H1 (cell line): ENCODE measurements at regions not wholly inside any gene's neighbourhood (a gene's known extent, or its start where the extent isn't known, plus 50 kb on each side); places are given as distances from the start of the nearest gene placed in this dataset.

ENCODE experiments used
- CTCF ChIA-PET: fragments of 300-600 bp; sonication (Branson Sonifier 250); formaldehyde crosslinking; loops from one replicate; lab custom pipeline; 2021; ENCODE audit not compliant: partially characterized antibody; lab: Charles Lee
- POLR2A ChIA-PET: fragments of 300-600 bp; sonication (Branson Sonifier 250); formaldehyde crosslinking; loops from one replicate; lab custom pipeline; 2021; ENCODE audit warnings: inconsistent platforms; ENCODE audit not compliant: partially characterized antibody; lab: Charles Lee
- DNase-seq, 2 experiments: peaks; one replicate each; pipeline versions ENCODE4 v3.0.0 to v3.0.0-alpha.2; 2010 to 2022; ENCODE audit warnings: low spot score in 2 of 2, low read depth in 1 of 2, mixed read lengths in 1 of 2
- FAIRE-seq: peaks from 2 replicates; lab custom pipeline; 2011; peaks lifted over from hg19 to GRCh38; lab: Jason Lieb, UNC
- H2AFZ ChIP-seq: 2 replicates; pipeline ENCODE4 v1.8.1; 2012; ENCODE audit warnings: low read length, inconsistent platforms
- H2AK5ac ChIP-seq: 2 replicates; pipeline ENCODE4 v1.6.1; 2013; ENCODE audit warnings: low read depth, low read length
- H2BK120ac ChIP-seq: replicated peaks from 2 replicates; pipeline ENCODE3; 2013; ENCODE audit warnings: low read depth, low read length, inconsistent platforms
- H2BK12ac ChIP-seq: 2 replicates; pipeline ENCODE4 v1.6.1; 2013; ENCODE audit warnings: low read depth, low read length
- H2BK15ac ChIP-seq: 2 replicates; pipeline ENCODE4 v1.6.1; 2013; ENCODE audit warnings: low read length
- H2BK20ac ChIP-seq: 2 replicates; pipeline ENCODE4 v1.6.1; 2013; ENCODE audit warnings: low read length
- H2BK5ac ChIP-seq: 2 replicates; pipeline ENCODE4 v1.6.1; 2013; ENCODE audit warnings: low read depth, low read length
- H3K14ac ChIP-seq: 2 replicates; pipeline ENCODE4 v1.6.1; 2013; ENCODE audit warnings: inconsistent platforms; ENCODE audit not compliant: insufficient read length
- H3K18ac ChIP-seq: 2 replicates; pipeline ENCODE4 v1.6.1; 2013; ENCODE audit warnings: low read length; ENCODE audit errors: extremely low read depth
- H3K23ac ChIP-seq: 2 replicates; pipeline ENCODE4 v1.6.1; 2013; ENCODE audit warnings: inconsistent platforms; ENCODE audit not compliant: insufficient read length
- H3K23me2 ChIP-seq: 2 replicates; pipeline ENCODE4 v1.6.1; 2013; ENCODE audit warnings: low read depth, low read length
- H3K27ac ChIP-seq: 2 replicates; pipeline ENCODE4 v1.6.1; 2011; ENCODE audit warnings: low read depth, low read length, inconsistent platforms
- H3K27me3 ChIP-seq, 4 experiments: replicated peaks in 1 of 4; 1 replicate in 1 of 4; 2 replicates in 3 of 4; pipeline versions ENCODE4 v1.6.1 to v1.8.1; 2011 to 2013; ENCODE audit warnings: low read length in 3 of 4, mild to moderate bottlenecking in 3 of 4, inconsistent platforms in 2 of 4, mixed read lengths in 2 of 4, moderate library complexity in 1 of 4; ENCODE audit not compliant: control insufficient read depth in 3 of 4, insufficient read depth in 3 of 4; ENCODE audit errors: extremely low read depth in 1 of 4
- H3K36me3 ChIP-seq, 4 experiments: 2 replicates each; pipeline versions ENCODE4 v1.6.1 to v1.8.1; 2011 to 2013; ENCODE audit warnings: mild to moderate bottlenecking in 4 of 4, low read length in 3 of 4, moderate library complexity in 2 of 4, control low read depth in 1 of 4, inconsistent platforms in 1 of 4; ENCODE audit not compliant: insufficient read depth in 4 of 4, control insufficient read depth in 2 of 4
- H3K4ac ChIP-seq: replicated peaks from 2 replicates; pipeline ENCODE3; 2013; ENCODE audit warnings: low read length, low read depth, mixed read lengths, inconsistent platforms; ENCODE audit not compliant: insufficient read length
- H3K4me1 ChIP-seq, 4 experiments: replicated peaks in 1 of 4; 1 replicate in 1 of 4; 2 replicates in 3 of 4; pipeline versions ENCODE4 v1.6.1 to v1.8.1; 2011 to 2013; ENCODE audit warnings: low read length in 3 of 4, inconsistent platforms in 2 of 4, mixed read lengths in 1 of 4; ENCODE audit not compliant: insufficient read depth in 4 of 4, control insufficient read depth in 3 of 4
- H3K4me2 ChIP-seq, 2 experiments: 2 replicates each; pipeline versions ENCODE4 v1.6.1 to v1.8.1; 2011 to 2013; ENCODE audit warnings: low read depth in 2 of 2, low read length in 2 of 2, control low read depth in 1 of 2, inconsistent platforms in 1 of 2, mild to moderate bottlenecking in 1 of 2; ENCODE audit not compliant: insufficient read depth in 1 of 2
- H3K4me3 ChIP-seq, 4 experiments: fragments of 200-600, 300-600 bp in 1 of 4; sonication (generic), shearing (Covaris generic), sonication (Bioruptor Twin) in 1 of 4; 2 replicates each; pipeline versions ENCODE4 v1.5.1 to v1.8.1; 2011 to 2016; ENCODE audit warnings: low read length in 4 of 4, low read depth in 3 of 4, control low read depth in 2 of 4, inconsistent platforms in 2 of 4, mild to moderate bottlenecking in 2 of 4, mixed read lengths in 1 of 4, moderate library complexity in 1 of 4; ENCODE audit not compliant: insufficient read depth in 2 of 4; ENCODE audit errors: extremely low read depth in 1 of 4
- H3K56ac ChIP-seq: replicated peaks from 2 replicates; pipeline ENCODE3; 2013; ENCODE audit warnings: low read depth, mild to moderate bottlenecking, mixed read lengths, low read length, inconsistent platforms; ENCODE audit not compliant: insufficient read length
- H3K79me1 ChIP-seq: 2 replicates; pipeline ENCODE4 v1.6.1; 2013; ENCODE audit warnings: low read depth, low read length, control low read depth
- H3K79me2 ChIP-seq, 2 experiments: 2 replicates each; pipeline versions ENCODE4 v1.6.1 to v1.8.1; 2012 to 2013; ENCODE audit warnings: low read length in 2 of 2, mild to moderate bottlenecking in 2 of 2, inconsistent platforms in 1 of 2; ENCODE audit not compliant: insufficient read depth in 2 of 2, control insufficient read depth in 1 of 2
- H3K9ac ChIP-seq, 4 experiments: replicated peaks in 1 of 4; 1 replicate in 1 of 4; 2 replicates in 3 of 4; pipeline versions ENCODE4 v1.6.1 to v1.8.1; 2011 to 2013; ENCODE audit warnings: low read depth in 3 of 4, low read length in 3 of 4, control low read depth in 2 of 4, mild to moderate bottlenecking in 2 of 4, moderate library complexity in 2 of 4, inconsistent platforms in 1 of 4; ENCODE audit errors: extremely low read depth in 1 of 4
- H3K9me3 ChIP-seq, 2 experiments: 2 replicates each; pipeline versions ENCODE4 v1.6.1 to v1.8.1; 2012 to 2013; ENCODE audit warnings: mild to moderate bottlenecking in 2 of 2, moderate library complexity in 2 of 2, control low read depth in 1 of 2, inconsistent platforms in 1 of 2, low read depth in 1 of 2, low read length in 1 of 2, mixed read lengths in 1 of 2; ENCODE audit not compliant: insufficient read depth in 2 of 2
- H4K20me1 ChIP-seq, 2 experiments: replicated peaks in 1 of 2; 2 replicates each; pipeline versions ENCODE3 to v1.8.1; 2011 to 2013; ENCODE audit warnings: inconsistent platforms in 2 of 2, low read length in 2 of 2, mild to moderate bottlenecking in 1 of 2; ENCODE audit not compliant: insufficient read depth in 2 of 2, control insufficient read depth in 1 of 2
- H4K5ac ChIP-seq: 2 replicates; pipeline ENCODE4 v1.6.1; 2013; ENCODE audit warnings: low read length, low read depth, mixed read lengths, inconsistent platforms; ENCODE audit not compliant: insufficient read length
- H4K8ac ChIP-seq: 2 replicates; pipeline ENCODE4 v1.8.0; 2013; ENCODE audit warnings: mild to moderate bottlenecking, moderate library complexity, low read length, inconsistent platforms; ENCODE audit not compliant: insufficient read depth; ENCODE audit errors: extremely low read depth
- H4K91ac ChIP-seq: replicated peaks from 2 replicates; pipeline ENCODE3; 2013; ENCODE audit warnings: low read length, mixed read lengths, inconsistent platforms; ENCODE audit not compliant: insufficient read length
- CHD2 ChIP-seq: IDR thresholded peaks from 2 replicates; pipeline ENCODE4 v1.6.1; 2012; ENCODE audit warnings: low read length, improper control_type of control experiment
- EP300 ChIP-seq, 2 experiments: IDR thresholded peaks; 1 replicate in 1 of 2; 2 replicates in 1 of 2; pipeline ENCODE4 v1.6.1; 2011 to 2012; ENCODE audit warnings: low read depth in 2 of 2, low read length in 2 of 2, mild to moderate bottlenecking in 2 of 2, borderline replicate concordance in 1 of 2, inconsistent platforms in 1 of 2, moderate library complexity in 1 of 2
- HDAC6 ChIP-seq: IDR thresholded peaks from one replicate; pipeline ENCODE4 v1.7.1; 2012; ENCODE audit warnings: low read depth, mild to moderate bottlenecking, inconsistent platforms, low read length, moderate library complexity
- NANOG ChIP-seq: IDR thresholded peaks from 2 replicates; pipeline ENCODE4 v1.6.1; 2011; ENCODE audit warnings: low read length, low read depth, mild to moderate bottlenecking, inconsistent platforms; ENCODE audit not compliant: insufficient read depth, poor library complexity, severe bottlenecking
- PHF8 ChIP-seq: fragments of 200-600 bp; sonication (generic); conservative IDR thresholded peaks from 2 replicates; pipeline ENCODE4 v1.7.1; 2012; ENCODE audit warnings: low read depth, mild to moderate bottlenecking, inconsistent platforms, low read length, moderate library complexity
- SP4 ChIP-seq: IDR thresholded peaks from 2 replicates; pipeline ENCODE4 v1.6.1; 2012; ENCODE audit warnings: low read length, inconsistent platforms
- TCF12 ChIP-seq: IDR thresholded peaks from 2 replicates; pipeline ENCODE4 v1.6.1; 2011; ENCODE audit warnings: low read depth, mild to moderate bottlenecking, low read length
- TF ChIP-seq, protein P1 (sequence below): IDR thresholded peaks from 2 replicates; pipeline ENCODE4 v1.6.1; 2012; ENCODE audit warnings: low read length, inconsistent platforms
- TF ChIP-seq, protein P2 (sequence below): IDR thresholded peaks from 2 replicates; pipeline ENCODE4 v1.6.1; 2012; ENCODE audit warnings: inconsistent platforms

DNA sequence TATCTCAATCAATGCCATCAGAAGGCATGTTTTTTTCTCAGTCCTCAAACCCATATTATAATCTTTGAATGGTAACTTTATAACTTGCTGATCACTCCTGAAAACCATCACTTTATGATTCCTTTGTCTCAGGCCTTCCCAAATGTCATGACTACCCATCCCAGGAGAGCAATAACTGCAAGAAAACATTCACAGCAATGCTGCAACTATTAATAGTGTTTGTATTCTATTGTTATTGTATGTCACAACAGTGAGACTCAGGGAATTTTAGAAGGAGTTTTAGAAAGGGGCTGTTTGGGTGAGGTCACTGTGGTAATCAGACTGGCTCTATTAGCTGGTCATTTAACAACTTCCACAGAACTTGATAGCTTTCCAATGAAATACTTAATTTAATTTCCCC is 301.4 kb upstream of the TBX18 start:
- no peak overlapping the region for H3K23ac ChIP-seq
- no peaks in the 10 kb centered on the region for H3K27me3 ChIP-seq
- no peak overlapping the region for H3K4me3 ChIP-seq
- H4K20me1 ChIP-seq: no peaks in the 10 kb centered on the region
- no peak overlapping the region for H3K4me2 ChIP-seq
- H2AK5ac ChIP-seq: no peak overlapping the region
- H3K4ac ChIP-seq: no peak overlapping the region
- DNase-seq (no peak), FAIRE-seq (no peak)
- no peak overlapping the region for H2BK15ac ChIP-seq
- no peak overlapping the region for H3K56ac ChIP-seq
- H4K8ac ChIP-seq: no peak overlapping the region
- no peaks in the 10 kb centered on the region for H3K23me2 ChIP-seq
- H2AFZ ChIP-seq: no peak overlapping the region
- H3K36me3 ChIP-seq: no peaks in the 10 kb centered on the region
- no peaks in the 10 kb centered on the region for H3K4me1 ChIP-seq
- no peaks in the 10 kb centered on the region for H3K9me3 ChIP-seq
- no peak overlapping the region for H3K9ac ChIP-seq
- CTCF ChIA-PET: interaction anchor here (1.2 kb wide), 1 partner anchor 257 kb away, joined by 3 read pairs; no protein-coding TSS in a partner anchor
- no peak overlapping the region for H2BK120ac ChIP-seq
- no peak overlapping the region for H2BK5ac ChIP-seq
- no peak overlapping the region for H3K18ac ChIP-seq
- TF ChIP-seq HDAC6 (no peak), EP300 (IDR thresholded peaks at IDR 0.05; ENCODE audit: borderline replicate concordance in 1 of 2, low read depth in 2 of 2, low read length in 2 of 2) (no peak), NANOG (no peak), CHD2 (no peak), SP4 (no peak), PHF8 (no peak), TCF12 (no peak)
- TF ChIP-seq, protein P1, sequence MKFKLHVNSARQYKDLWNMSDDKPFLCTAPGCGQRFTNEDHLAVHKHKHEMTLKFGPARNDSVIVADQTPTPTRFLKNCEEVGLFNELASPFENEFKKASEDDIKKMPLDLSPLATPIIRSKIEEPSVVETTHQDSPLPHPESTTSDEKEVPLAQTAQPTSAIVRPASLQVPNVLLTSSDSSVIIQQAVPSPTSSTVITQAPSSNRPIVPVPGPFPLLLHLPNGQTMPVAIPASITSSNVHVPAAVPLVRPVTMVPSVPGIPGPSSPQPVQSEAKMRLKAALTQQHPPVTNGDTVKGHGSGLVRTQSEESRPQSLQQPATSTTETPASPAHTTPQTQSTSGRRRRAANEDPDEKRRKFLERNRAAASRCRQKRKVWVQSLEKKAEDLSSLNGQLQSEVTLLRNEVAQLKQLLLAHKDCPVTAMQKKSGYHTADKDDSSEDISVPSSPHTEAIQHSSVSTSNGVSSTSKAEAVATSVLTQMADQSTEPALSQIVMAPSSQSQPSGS: no peak
- TF ChIP-seq, protein P2, sequence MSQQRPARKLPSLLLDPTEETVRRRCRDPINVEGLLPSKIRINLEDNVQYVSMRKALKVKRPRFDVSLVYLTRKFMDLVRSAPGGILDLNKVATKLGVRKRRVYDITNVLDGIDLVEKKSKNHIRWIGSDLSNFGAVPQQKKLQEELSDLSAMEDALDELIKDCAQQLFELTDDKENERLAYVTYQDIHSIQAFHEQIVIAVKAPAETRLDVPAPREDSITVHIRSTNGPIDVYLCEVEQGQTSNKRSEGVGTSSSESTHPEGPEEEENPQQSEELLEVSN: no peak
- no peaks in the 10 kb centered on the region for H3K79me2 ChIP-seq
- no peak overlapping the region for H3K14ac ChIP-seq
- no peaks in the 10 kb centered on the region for H3K79me1 ChIP-seq
- H2BK20ac ChIP-seq: no peak overlapping the region
- POLR2A ChIA-PET: no interaction called here
- H4K5ac ChIP-seq: no peak overlapping the region
- no peak overlapping the region for H2BK12ac ChIP-seq
- H3K27ac ChIP-seq: no peak overlapping the region
- H4K91ac ChIP-seq: no peak overlapping the region
